ENCODE measurements at regions not wholly inside any gene's neighbourhood (a gene's known extent, or its start where the extent isn't known, plus 50 kb on each side); places are given as distances from the start of the nearest gene placed in this dataset.

DNA sequence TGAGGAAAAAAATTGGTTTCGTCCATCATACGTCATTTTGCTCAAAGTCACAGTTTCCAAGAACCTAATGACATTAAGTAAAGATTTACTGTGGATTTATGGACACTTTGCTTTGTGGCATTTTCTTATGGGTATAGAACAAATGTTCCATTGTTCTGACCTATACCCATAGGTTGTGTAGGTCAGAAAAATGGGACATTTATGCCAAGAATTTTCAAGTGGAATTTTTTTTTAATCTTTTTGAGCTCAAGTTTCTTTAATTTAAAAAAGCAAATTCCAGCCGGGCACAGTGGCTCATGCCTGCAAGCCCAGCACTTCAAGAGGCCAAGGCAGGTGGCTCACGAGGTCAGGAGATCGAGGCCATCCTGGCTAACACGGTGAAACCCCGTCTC, 187.5 kb upstream of the TPM1 start:
- Histone ChIP-seq H3K27me3 (replicated peaks in 1 of 4; ENCODE audit: control extremely low read depth in 1 of 4, control insufficient read depth in 3 of 4, insufficient read depth in 4 of 4, low read length in 3 of 4) (peaks cover 0 to 4% (median 0%) of the 10 kb centered on the region in 4 experiments), H3K4me1 (ENCODE audit: control insufficient read depth in 2 of 2, insufficient read depth in 2 of 2, low read length in 2 of 2) (no peaks in the 10 kb centered on the region), H4K20me1 (ENCODE audit: control insufficient read depth, insufficient read depth, low read length, poor library complexity, severe bottlenecking) (no peaks in the 10 kb centered on the region), H3K9ac (ENCODE audit: low read length) (no peak overlapping the region), H2AFZ (ENCODE audit: insufficient read depth, low read depth, low read length, poor library complexity, severe bottlenecking) (no peak overlapping the region), H3K27ac (ENCODE audit: low read length in 2 of 2) (no peak overlapping the region), H3K4me2 (replicated peaks; ENCODE audit: low read depth, low read length, poor library complexity, severe bottlenecking) (no peak overlapping the region), H3K79me2 (ENCODE audit: control insufficient read depth, insufficient read depth, low read length) (no peaks in the 10 kb centered on the region), H3K36me3 (replicated peaks in 1 of 2; ENCODE audit: control extremely low read depth in 1 of 2, control insufficient read depth in 1 of 2, extremely low read depth in 1 of 2, insufficient read depth in 2 of 2, low read length in 1 of 2) (no peaks in the 10 kb centered on the region), H3K4me3 (ENCODE audit: control extremely low read depth in 1 of 5, extremely low read depth in 1 of 5, insufficient read depth in 1 of 5, low read depth in 2 of 5, low read length in 4 of 5) (no peak overlapping the region), H3K9me3 (ENCODE audit: control extremely low read depth in 1 of 3, control insufficient read depth in 2 of 3, insufficient read depth in 1 of 3, low read length in 2 of 3) (no peaks in the 10 kb centered on the region)
- POLR2A ChIA-PET: no interaction called here
- DNase-seq (no peak), ATAC-seq (ENCODE audit: low read depth) (no peak)
- no peaks in the 10 kb centered on the region for H3K4me1 Mint-ChIP-seq
- H3K27me3 Mint-ChIP-seq: peaks cover 23% of the 10 kb centered on the region
- H3K9me3 Mint-ChIP-seq (ENCODE audit: insufficient read depth): no peaks in the 10 kb centered on the region
- H3K27ac Mint-ChIP-seq: no peak overlapping the region
- CTCF ChIA-PET: no interaction called here
- intact Hi-C loops (cut with micrococcal nuclease): no loop called here
- TF ChIP-seq, protein P1, sequence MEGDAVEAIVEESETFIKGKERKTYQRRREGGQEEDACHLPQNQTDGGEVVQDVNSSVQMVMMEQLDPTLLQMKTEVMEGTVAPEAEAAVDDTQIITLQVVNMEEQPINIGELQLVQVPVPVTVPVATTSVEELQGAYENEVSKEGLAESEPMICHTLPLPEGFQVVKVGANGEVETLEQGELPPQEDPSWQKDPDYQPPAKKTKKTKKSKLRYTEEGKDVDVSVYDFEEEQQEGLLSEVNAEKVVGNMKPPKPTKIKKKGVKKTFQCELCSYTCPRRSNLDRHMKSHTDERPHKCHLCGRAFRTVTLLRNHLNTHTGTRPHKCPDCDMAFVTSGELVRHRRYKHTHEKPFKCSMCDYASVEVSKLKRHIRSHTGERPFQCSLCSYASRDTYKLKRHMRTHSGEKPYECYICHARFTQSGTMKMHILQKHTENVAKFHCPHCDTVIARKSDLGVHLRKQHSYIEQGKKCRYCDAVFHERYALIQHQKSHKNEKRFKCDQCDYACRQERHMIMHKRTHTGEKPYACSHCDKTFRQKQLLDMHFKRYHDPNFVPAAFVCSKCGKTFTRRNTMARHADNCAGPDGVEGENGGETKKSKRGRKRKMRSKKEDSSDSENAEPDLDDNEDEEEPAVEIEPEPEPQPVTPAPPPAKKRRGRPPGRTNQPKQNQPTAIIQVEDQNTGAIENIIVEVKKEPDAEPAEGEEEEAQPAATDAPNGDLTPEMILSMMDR (IDR thresholded peaks at IDR 0.05): no peak
- TF ChIP-seq EZH2 (IDR thresholded peaks at IDR 0.05; ENCODE audit: borderline replicate concordance, insufficient read depth, low read depth, low read length, poor library complexity, severe bottlenecking): no peak
- H3K4me3 Mint-ChIP-seq: no peak overlapping the region
- 91% methylated on average over 4 of the region's 7 CpGs for WGBS (ENCODE audit: insufficient coverage)

DNA sequence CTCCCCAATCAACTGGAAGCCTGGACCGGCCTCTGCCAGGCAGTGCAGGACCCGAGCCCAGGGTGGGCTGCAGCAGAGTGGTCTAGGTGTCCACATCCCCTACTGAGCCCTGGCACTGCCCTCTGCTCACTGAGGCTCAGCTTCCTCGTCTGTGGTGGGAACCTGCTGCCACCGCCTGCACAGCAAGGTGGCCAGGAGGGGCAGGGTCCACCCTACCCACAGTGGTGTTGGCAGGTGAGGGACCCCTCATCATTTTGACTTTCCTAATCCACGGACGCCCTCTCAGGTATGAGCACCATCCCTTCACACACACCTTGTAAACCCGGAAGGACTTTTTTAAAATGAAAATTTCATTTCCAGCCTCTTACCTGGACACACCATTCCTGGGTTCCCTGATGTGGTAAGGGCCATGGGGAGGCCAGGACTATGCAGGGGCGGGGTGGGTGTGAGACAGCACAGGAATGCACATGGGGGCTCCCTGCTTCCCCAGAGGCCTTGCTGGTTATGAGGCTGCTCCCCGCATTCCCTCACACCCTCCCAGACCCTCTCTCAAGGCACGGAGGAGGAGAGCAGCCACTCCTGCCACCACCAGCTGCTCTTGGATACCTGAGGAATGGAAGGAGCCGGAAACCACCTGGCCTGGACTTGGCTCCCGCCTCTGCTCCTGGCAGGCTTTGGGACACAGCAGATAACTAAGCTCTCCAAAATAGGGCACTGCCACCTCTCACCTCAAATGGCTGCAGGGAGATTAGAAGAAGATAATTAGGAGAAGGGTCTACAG, 185.9 kb upstream of the TPM1 start:
- Histone ChIP-seq H3K27me3 (replicated peaks in 1 of 4; ENCODE audit: control extremely low read depth in 1 of 4, control insufficient read depth in 3 of 4, insufficient read depth in 4 of 4, low read length in 3 of 4) (peaks cover 0 to 4% (median 0%) of the 10 kb centered on the region in 4 experiments), H3K36me3 (replicated peaks in 1 of 2; ENCODE audit: control extremely low read depth in 1 of 2, control insufficient read depth in 1 of 2, extremely low read depth in 1 of 2, insufficient read depth in 2 of 2, low read length in 1 of 2) (no peaks in the 10 kb centered on the region), H3K9ac (ENCODE audit: low read length) (no peak overlapping the region), H3K9me3 (ENCODE audit: control extremely low read depth in 1 of 3, control insufficient read depth in 2 of 3, insufficient read depth in 1 of 3, low read length in 2 of 3) (no peaks in the 10 kb centered on the region), H3K27ac (ENCODE audit: low read length in 2 of 2) (no peak overlapping the region), H4K20me1 (ENCODE audit: control insufficient read depth, insufficient read depth, low read length, poor library complexity, severe bottlenecking) (no peaks in the 10 kb centered on the region), H3K79me2 (ENCODE audit: control insufficient read depth, insufficient read depth, low read length) (no peaks in the 10 kb centered on the region), H3K4me1 (ENCODE audit: control insufficient read depth in 2 of 2, insufficient read depth in 2 of 2, low read length in 2 of 2) (no peaks in the 10 kb centered on the region), H2AFZ (ENCODE audit: insufficient read depth, low read depth, low read length, poor library complexity, severe bottlenecking) (no peak overlapping the region), H3K4me3 (ENCODE audit: control extremely low read depth in 1 of 5, extremely low read depth in 1 of 5, insufficient read depth in 1 of 5, low read depth in 2 of 5, low read length in 4 of 5) (no peak overlapping the region), H3K4me2 (replicated peaks; ENCODE audit: low read depth, low read length, poor library complexity, severe bottlenecking) (no peak overlapping the region)
- Mint-ChIP-seq H3K27me3 (peaks cover 35% of the 10 kb centered on the region), H3K9me3 (ENCODE audit: insufficient read depth) (peaks cover 4% of the 10 kb centered on the region), H3K4me3 (no peak overlapping the region), H3K27ac (no peak overlapping the region), H3K4me1 (no peaks in the 10 kb centered on the region)
- ChIA-PET POLR2A (no interaction called here), CTCF (no interaction called here)
- intact Hi-C loops (cut with micrococcal nuclease): no loop called here
- 94% methylated on average over 5 of the region's 12 CpGs for WGBS (ENCODE audit: insufficient coverage)
- DNase-seq (no peak), ATAC-seq (ENCODE audit: low read depth) (no peak)
- TF ChIP-seq EZH2 (IDR thresholded peaks at IDR 0.05; ENCODE audit: borderline replicate concordance, insufficient read depth, low read depth, low read length, poor library complexity, severe bottlenecking): no peak
- TF ChIP-seq, protein P1 (IDR thresholded peaks at IDR 0.05): no peak

All from B cell (primary cell).